DOHH2 (cell line): ENCODE measurements at regions not wholly inside any gene's neighbourhood (a gene's known extent, or its start where the extent isn't known, plus 50 kb on each side); places are given as distances from the start of the nearest gene placed in this dataset.

Source experiments
- CTCF ChIP-seq: fragments of 200-600 bp; sonication (generic); IDR thresholded peaks from one replicate; pipeline ENCODE4 v1.5.1; 2014; ENCODE audit warnings: antibody characterized with exemption, mild to moderate bottlenecking, low read depth, low read length; ENCODE audit not compliant: poor library complexity, severe bottlenecking
- EZH2phosphoT487 ChIP-seq: fragments of 200-600 bp; sonication (generic); IDR thresholded peaks from 2 replicates; pipeline ENCODE4 v1.6.1; 2017; ENCODE audit warnings: borderline replicate concordance, mild to moderate bottlenecking, antibody characterized with exemption, low read length, moderate library complexity, mixed read lengths

DNA sequence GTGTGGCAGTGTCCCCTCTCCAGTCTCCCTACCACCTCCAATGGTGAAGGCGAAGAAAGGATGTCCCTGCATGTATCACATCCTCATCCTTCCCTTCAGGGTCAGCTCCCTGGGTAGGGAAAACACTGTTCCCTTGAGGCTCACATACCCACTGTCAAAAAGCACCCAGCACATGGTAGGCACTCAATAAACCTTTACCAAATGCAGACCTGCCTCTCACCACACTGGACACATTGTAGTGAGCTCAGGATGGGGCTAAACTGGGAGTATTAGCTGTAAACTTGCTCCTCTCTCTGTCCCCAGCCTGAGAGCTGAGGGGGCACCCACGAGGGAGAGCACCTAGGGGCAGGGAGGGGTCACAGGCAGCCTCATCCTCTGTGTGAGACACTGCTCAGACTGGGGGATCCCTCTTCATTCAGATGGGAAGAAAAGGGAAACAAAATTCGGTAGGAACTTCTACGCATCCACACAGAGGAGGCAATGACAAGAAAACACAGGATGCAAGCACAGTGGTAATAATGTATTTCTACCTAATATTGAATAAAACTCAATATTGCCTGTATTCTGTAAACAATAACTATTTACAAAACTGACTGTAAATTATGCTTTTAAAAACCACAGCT is 101.6 kb upstream of the TOP3B start:
- TF ChIP-seq CTCF (no peak), EZH2phosphoT487 (no peak)
